Fibroblast of lung (primary cell): ENCODE measurements at regions not wholly inside any gene's neighbourhood (a gene's known extent, or its start where the extent isn't known, plus 50 kb on each side); places are given as distances from the start of the nearest gene placed in this dataset.
A peak's percentile ranks its signal among the peaks of the same experiment; 100 is the strongest.

ENCODE experiments used
- DNase-seq, 2 donors: peaks; one replicate each; pipeline versions ENCODE4 v3.0.0 to v3.0.0-alpha.2; 2010; ENCODE audit warnings: low read depth in 2 of 2
- H2AFZ ChIP-seq: 2 replicates; pipeline ENCODE4 v1.5.1; 2012; ENCODE audit warnings: low read length, control low read depth, inconsistent platforms
- H3K27ac ChIP-seq: 2 replicates; pipeline ENCODE4 v1.5.1; 2011; ENCODE audit warnings: low read length, control low read depth; ENCODE audit not compliant: insufficient read depth
- H3K27me3 ChIP-seq: 2 replicates; pipeline ENCODE4 v1.5.1; 2011; ENCODE audit warnings: mild to moderate bottlenecking, low read length; ENCODE audit not compliant: control insufficient read depth, insufficient read depth
- H3K36me3 ChIP-seq: 2 replicates; pipeline ENCODE4 v1.5.1; 2011; ENCODE audit warnings: low read length; ENCODE audit not compliant: control insufficient read depth, insufficient read depth
- H3K4me1 ChIP-seq: 2 replicates; pipeline ENCODE4 v1.5.1; 2011; ENCODE audit warnings: low read length; ENCODE audit not compliant: control insufficient read depth, insufficient read depth; ENCODE audit errors: extremely low read depth
- H3K4me2 ChIP-seq: 2 replicates; pipeline ENCODE4 v1.5.1; 2011; ENCODE audit warnings: low read length, control low read depth; ENCODE audit not compliant: insufficient read depth; ENCODE audit errors: extremely low read depth
- H3K4me3 ChIP-seq, 4 experiments: fragments of 200-600 bp in 1 of 4; sonication (generic) in 1 of 4; replicated peaks in 1 of 4; 2 replicates each; pipeline ENCODE4 v1.5.1; 2011 to 2016; ENCODE audit warnings: low read length in 4 of 4, low read depth in 3 of 4, mild to moderate bottlenecking in 3 of 4, control low read depth in 2 of 4, inconsistent platforms in 1 of 4, mixed read lengths in 1 of 4; ENCODE audit not compliant: insufficient read depth in 1 of 4; ENCODE audit errors: control extremely low read depth in 1 of 4
- H3K79me2 ChIP-seq: 2 replicates; pipeline ENCODE4 v1.5.1; 2012; ENCODE audit warnings: mild to moderate bottlenecking, low read length, inconsistent platforms; ENCODE audit not compliant: control insufficient read depth, insufficient read depth
- H3K9ac ChIP-seq: 2 replicates; pipeline ENCODE4 v1.5.1; 2011; ENCODE audit warnings: mild to moderate bottlenecking, low read length, control low read depth; ENCODE audit not compliant: insufficient read depth
- H3K9me3 ChIP-seq: 2 replicates; pipeline ENCODE4 v1.5.1; 2012; ENCODE audit warnings: low read depth, low read length; ENCODE audit not compliant: control insufficient read depth, insufficient read depth
- H4K20me1 ChIP-seq: 2 replicates; pipeline ENCODE4 v1.5.1; 2011; ENCODE audit warnings: low read length; ENCODE audit not compliant: control insufficient read depth, insufficient read depth; ENCODE audit errors: extremely low read depth
- CTCF ChIP-seq, 2 donors: IDR thresholded peaks in 1 of 2; conservative IDR thresholded peaks in 1 of 2; 1 replicate in 1 of 2; 2 replicates in 1 of 2; pipeline ENCODE4 v1.5.1; 2011 to 2012; ENCODE audit warnings: low read length in 2 of 2, control low read depth in 1 of 2, inconsistent platforms in 1 of 2, low read depth in 1 of 2, mild to moderate bottlenecking in 1 of 2
- EZH2 ChIP-seq: IDR thresholded peaks from 2 replicates; pipeline ENCODE4 v1.5.1; 2012; ENCODE audit warnings: low read length, control low read depth, mild to moderate bottlenecking; ENCODE audit errors: missing control alignments

DNA sequence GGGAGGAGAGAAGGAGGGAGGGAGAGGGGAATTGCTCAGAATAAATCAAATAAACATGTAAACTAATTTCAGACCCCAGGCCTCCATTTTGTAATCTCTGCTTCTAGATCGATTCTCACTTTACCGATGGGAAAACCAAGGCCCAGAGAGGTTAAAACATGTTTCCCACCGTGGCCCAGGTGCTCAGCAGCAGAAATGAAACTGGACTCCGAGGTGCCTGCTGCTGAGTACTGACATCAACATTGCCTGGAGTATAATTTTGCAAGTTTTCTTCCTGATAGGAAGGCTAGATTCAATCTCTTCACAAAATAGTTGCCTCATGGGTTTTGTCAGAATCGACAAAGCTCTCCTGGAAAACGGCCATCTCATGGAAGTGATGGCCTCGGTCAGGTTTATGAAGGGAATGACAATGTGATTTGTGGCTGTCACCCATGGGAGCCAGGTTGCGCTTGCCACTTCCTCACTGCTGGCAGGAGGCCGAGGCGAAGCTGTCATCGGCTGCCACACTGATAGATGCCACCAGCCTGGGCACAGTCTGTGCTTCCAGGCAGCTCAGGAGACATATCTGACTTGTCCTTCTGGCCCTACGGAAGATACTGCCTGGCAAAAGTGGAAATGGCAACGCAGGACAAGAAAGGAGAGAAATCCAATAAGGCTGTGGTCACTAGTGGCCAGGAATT is 133.1 kb upstream of the LRRN1 start:
- Histone ChIP-seq H4K20me1 (no peaks in the 10 kb centered on the region), H3K79me2 (no peaks in the 10 kb centered on the region)

GRCh38 chr3:3665546-3665945 is 133.7 kb upstream of the LRRN1 start:
- peak in 1 of 2 donors; percentile 82 for DNase-seq
- Histone ChIP-seq H3K79me2 (no peaks in the 10 kb centered on the region), H3K9ac (no peak overlapping the region), H3K4me1 (no peaks in the 10 kb centered on the region), H3K4me2 (no peak overlapping the region), H3K36me3 (no peaks in the 10 kb centered on the region), H4K20me1 (no peaks in the 10 kb centered on the region), H3K4me3 (no peak overlapping the region), H3K9me3 (no peaks in the 10 kb centered on the region), H3K27me3 (no peaks in the 10 kb centered on the region), H3K27ac (no peak overlapping the region), H2AFZ (no peak overlapping the region)
- TF ChIP-seq EZH2 = no peak
- TF ChIP-seq CTCF (conservative IDR thresholded peaks at IDR 0.05 in 1 of 2, IDR thresholded peaks at IDR 0.05 in 1 of 2; ENCODE audit: low read depth in 1 of 2, low read length in 2 of 2) = no peak

More for the DNA sequence above, 133.1 kb upstream of the LRRN1 start:
- no peak overlapping the region for H3K9ac ChIP-seq
- TF ChIP-seq CTCF (conservative IDR thresholded peaks at IDR 0.05 in 1 of 2, IDR thresholded peaks at IDR 0.05 in 1 of 2; ENCODE audit: low read depth in 1 of 2, low read length in 2 of 2) (no peak), EZH2 (no peak)
- no peaks in the 10 kb centered on the region for H3K36me3 ChIP-seq
- DNase-seq = no peak
- no peak overlapping the region for H2AFZ ChIP-seq
- H3K27me3 ChIP-seq = no peaks in the 10 kb centered on the region
- no peak overlapping the region for H3K4me2 ChIP-seq
- no peaks in the 10 kb centered on the region for H3K9me3 ChIP-seq
- no peak overlapping the region for H3K4me3 ChIP-seq
- no peak overlapping the region for H3K27ac ChIP-seq
- H3K4me1 ChIP-seq = no peaks in the 10 kb centered on the region

DNA sequence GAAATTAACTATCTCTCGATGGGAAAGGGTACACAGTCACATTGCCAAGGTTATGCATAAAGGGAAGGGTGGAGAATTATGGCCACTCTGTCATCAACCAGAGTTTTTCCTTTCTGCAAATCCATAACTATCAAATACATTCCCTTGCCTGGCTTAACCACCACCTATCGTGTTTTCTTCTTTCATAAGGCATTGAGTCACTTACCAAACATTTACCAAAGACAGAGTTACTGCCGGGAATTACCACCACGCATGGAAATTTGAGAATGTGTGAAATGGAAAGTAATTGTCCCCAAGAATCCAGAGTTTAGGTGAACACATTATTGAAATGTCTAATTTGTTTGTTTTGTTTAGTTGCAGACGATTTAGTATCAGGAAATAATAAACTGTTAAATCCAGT is 134.3 kb upstream of the LRRN1 start:
- no peaks in the 10 kb centered on the region for H3K36me3 ChIP-seq
- H3K4me3 ChIP-seq = no peak overlapping the region
- H3K9me3 ChIP-seq = no peaks in the 10 kb centered on the region
- no peak overlapping the region for H3K4me2 ChIP-seq
- TF ChIP-seq CTCF (conservative IDR thresholded peaks at IDR 0.05 in 1 of 2, IDR thresholded peaks at IDR 0.05 in 1 of 2; ENCODE audit: low read depth in 1 of 2, low read length in 2 of 2) (no peak), EZH2 (no peak)
- H3K27ac ChIP-seq = no peak overlapping the region
- H4K20me1 ChIP-seq = no peaks in the 10 kb centered on the region
- no peaks in the 10 kb centered on the region for H3K27me3 ChIP-seq
- no peaks in the 10 kb centered on the region for H3K4me1 ChIP-seq
- H3K79me2 ChIP-seq = no peaks in the 10 kb centered on the region
- H2AFZ ChIP-seq = no peak overlapping the region
- peak in 1 of 2 donors; percentile 92 for DNase-seq
- H3K9ac ChIP-seq = no peak overlapping the region
